HepG2 (cell line): ENCODE measurements at regions not wholly inside any gene's neighbourhood (a gene's known extent, or its start where the extent isn't known, plus 50 kb on each side); places are given as distances from the start of the nearest gene placed in this dataset.
"Not testable (repeated sequence)": the region's sequence is repeated elsewhere in the genome, so short reads cannot be mapped to it uniquely, and the experiment has no call there.

Experiments
- ATAC-seq: fragments of 200-7000 bp; cut with Tn5 transposase; 3 replicates; pipeline ENCODE4 v1.9.1; 2020; ENCODE audit warnings: mild to moderate bottlenecking, moderate library complexity
- BruUV-seq: library from RNA; stranded (reverse); fragments of 400-500 nt; replicated peaks from 2 replicates; lab custom pipeline; 2021; lab: Mats Ljungman, UMichigan
- CTCF ChIA-PET: fragments of 300-600 bp; formaldehyde crosslinking; extraction: SDS; loops from one replicate; lab custom pipeline; 2021; ENCODE audit warnings: low total read pairs, inconsistent platforms, low intra/inter-chr PET ratio; lab: Yijun Ruan, JAX
- POLR2A ChIA-PET: fragments of 350-600 bp; sonication (Branson Sonifier 250); formaldehyde crosslinking; loops from one replicate; lab custom pipeline; 2020; ENCODE audit warnings: antibody characterized with exemption, inconsistent platforms; lab: Yijun Ruan, JAX
- DNase-seq: peaks from one replicate; pipeline ENCODE4 v3.0.0-alpha.2; 2015; ENCODE audit warnings: low spot score
- FAIRE-seq: peaks from 3 replicates; lab custom pipeline; 2011; peaks lifted over from hg19 to GRCh38; lab: Jason Lieb, UNC
- H2AFZ ChIP-seq: one replicate; pipeline ENCODE4 v1.6.1; 2011; ENCODE audit warnings: low read length, inconsistent platforms
- H3K27ac ChIP-seq: fragments of 300-600 bp; 3 replicates; pipeline ENCODE4 v1.8.0; 2011; ENCODE audit warnings: mixed run types, mild to moderate bottlenecking, mixed read lengths, low read length, inconsistent platforms; ENCODE audit not compliant: insufficient read depth; ENCODE audit errors: extremely low read length
- H3K27me3 ChIP-seq, 2 experiments: fragments of 200-600 bp in 1 of 2; 2 replicates in 1 of 2; 3 replicates in 1 of 2; pipeline versions ENCODE4 v1.6.0 to v1.8.0; 2011; ENCODE audit warnings: low read length in 2 of 2, mild to moderate bottlenecking in 2 of 2, moderate library complexity in 2 of 2, inconsistent platforms in 1 of 2; ENCODE audit not compliant: insufficient read depth in 2 of 2, control insufficient read depth in 1 of 2
- H3K36me3 ChIP-seq, 2 experiments: fragments of 200-600 bp in 1 of 2; replicated peaks in 1 of 2; 2 replicates in 1 of 2; 3 replicates in 1 of 2; pipeline versions ENCODE4 v1.5.1 to v1.8.0; 2011; ENCODE audit warnings: low read length in 2 of 2, inconsistent platforms in 1 of 2; ENCODE audit not compliant: insufficient read depth in 2 of 2, control insufficient read depth in 1 of 2
- H3K4me1 ChIP-seq: 2 replicates; pipeline ENCODE4 v1.5.1; 2012; ENCODE audit warnings: low read length, inconsistent platforms; ENCODE audit not compliant: insufficient read depth
- H3K4me2 ChIP-seq: 2 replicates; pipeline ENCODE4 v1.6.0; 2011; ENCODE audit warnings: low read depth, low read length, inconsistent platforms
- H3K4me3 ChIP-seq, 3 experiments: fragments of 200-600 bp in 1 of 3; sonication (generic), shearing (Covaris generic) in 1 of 3; replicated peaks in 1 of 3; 2 replicates each; pipeline ENCODE4 v1.5.1; 2011 to 2016; ENCODE audit warnings: low read length in 3 of 3, inconsistent platforms in 2 of 3, low read depth in 2 of 3, mild to moderate bottlenecking in 2 of 3, control low read depth in 1 of 3, mixed read lengths in 1 of 3; ENCODE audit not compliant: insufficient read depth in 1 of 3
- H3K79me2 ChIP-seq: one replicate; pipeline ENCODE4 v1.6.1; 2011; ENCODE audit warnings: low read length, inconsistent platforms; ENCODE audit not compliant: insufficient read depth
- H3K9ac ChIP-seq: 2 replicates; pipeline ENCODE4 v1.6.0; 2011; ENCODE audit warnings: mild to moderate bottlenecking, low read depth, low read length, inconsistent platforms; ENCODE audit not compliant: insufficient read depth
- H3K9me3 ChIP-seq: 2 replicates; pipeline ENCODE4 v1.5.1; 2012; ENCODE audit warnings: mild to moderate bottlenecking, low read length
- H4K20me1 ChIP-seq: 2 replicates; pipeline ENCODE4 v1.6.0; 2011; ENCODE audit warnings: inconsistent platforms, mild to moderate bottlenecking, low read length, moderate library complexity; ENCODE audit not compliant: insufficient read depth
- MNT ChIP-seq: fragments of 450-650 bp; IDR thresholded peaks from 2 replicates; pipeline ENCODE4 v1.6.1; 2016
- NCOA2 ChIP-seq: sonication (generic); formaldehyde crosslinking; IDR thresholded peaks from 2 replicates; pipeline ENCODE4 v1.8.0; 2022; ENCODE audit warnings: inconsistent platforms
- RARA ChIP-seq: IDR thresholded peaks from 2 replicates; pipeline ENCODE4 v1.6.1; 2016; ENCODE audit warnings: missing genetic modification reagents, missing compliant biosample characterization
- TCF12 ChIP-seq, 2 experiments: fragments of 450-650 bp in 1 of 2; sonication (generic) in 1 of 2; formaldehyde crosslinking in 1 of 2; IDR thresholded peaks; 2 replicates each; pipeline versions ENCODE4 v1.6.1 to v1.8.0; 2017 to 2022; ENCODE audit warnings: antibody characterized with exemption in 1 of 2, mild to moderate bottlenecking in 1 of 2, missing genetic modification reagents in 1 of 2, moderate library complexity in 1 of 2
- TERF1 ChIP-seq: sonication (generic); formaldehyde crosslinking; IDR thresholded peaks from 2 replicates; pipeline ENCODE4 v1.8.0; 2022; ENCODE audit warnings: mild to moderate bottlenecking, missing genetic modification reagents, moderate library complexity
- WIZ ChIP-seq: sonication (generic); formaldehyde crosslinking; IDR thresholded peaks from 2 replicates; pipeline ENCODE4 v1.5.1; 2020; ENCODE audit warnings: mild to moderate bottlenecking, missing genetic modification reagents
- ZNF235 ChIP-seq: sonication (generic); formaldehyde crosslinking; IDR thresholded peaks from 2 replicates; pipeline ENCODE4 v1.8.1; 2023; ENCODE audit warnings: mild to moderate bottlenecking, missing genetic modification reagents, borderline replicate concordance
- ZNF563 ChIP-seq: sonication (generic); formaldehyde crosslinking; IDR thresholded peaks from 2 replicates; pipeline ENCODE4 v1.8.0; 2022; ENCODE audit warnings: mild to moderate bottlenecking, moderate library complexity, missing genetic modification reagents
- WGBS: methylation state at CpG from one replicate; pipeline ENCODE4 v1.1.6; 2017; ENCODE audit warnings: low lambda C conversion rate; 5-methylcytosine and 5-hydroxymethylcytosine counted together
- in situ Hi-C: cut with HindIII; loops from 2 replicates; pipeline ENCODE4 v1.10.0; 2017; ENCODE audit warnings: low pct_unique_long_range_greater_than_20kb; ENCODE audit not compliant: extremely low pct_ligation_motif_present
- intact Hi-C: fragments of 100-400 bp; cut with micrococcal nuclease; formaldehyde crosslinking; loops from one replicate; pipeline ENCODE4 v1.10.0; 2022; ENCODE audit not compliant: unreplicated experiment

DNA sequence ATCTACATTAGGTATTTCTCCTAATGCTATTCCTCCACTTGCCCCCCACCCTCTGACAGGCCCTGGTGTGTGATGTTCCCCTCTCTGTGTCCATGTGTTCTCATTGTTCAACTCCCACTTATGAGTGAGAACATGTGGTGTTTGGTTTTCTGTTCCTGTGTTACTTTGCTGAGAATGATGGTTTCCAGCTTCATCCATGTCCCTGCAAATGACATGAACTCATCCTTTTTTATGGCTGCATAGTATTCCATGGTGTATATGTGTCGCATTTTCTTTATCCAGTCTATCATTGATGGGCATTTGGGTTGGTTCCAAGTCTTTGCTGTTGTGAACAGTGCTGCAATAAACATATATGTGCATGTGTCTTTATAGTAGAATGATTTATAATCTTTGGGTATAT, 50.6 kb upstream of the GRHL3 start:
- H3K27ac ChIP-seq, intact Hi-C loops, H3K36me3 ChIP-seq, ATAC-seq, H4K20me1 ChIP-seq, DNase-seq, H2AFZ ChIP-seq, H3K9me3 ChIP-seq, H3K4me2 ChIP-seq, H3K4me1 ChIP-seq, H3K9ac ChIP-seq, CTCF ChIA-PET, H3K4me3 ChIP-seq, H3K27me3 ChIP-seq, FAIRE-seq, H3K79me2 ChIP-seq, BruUV-seq, in situ Hi-C loops: not testable (repeated sequence)
- TF ChIP-seq MNT = 0 out of 2 replicates have a peak, but pooled peaks have one; percentile 5
- POLR2A ChIA-PET = interaction anchor here (0.7 kb wide), 1 partner anchor 72 kb away, joined by 3 read pairs; no protein-coding TSS in a partner anchor
- WGBS = 0% methylated on average over 1 of the region's 1 CpG

- in situ Hi-C loops (no loop called here), intact Hi-C loops (no loop called here)
- no TSS peak for BruUV-seq
- no peaks in the 10 kb centered on the region for H3K27me3 ChIP-seq
- DNase-seq (no peak), FAIRE-seq (no peak), ATAC-seq (no peak)
- no peak overlapping the region for H3K4me2 ChIP-seq
- H2AFZ ChIP-seq = no peak overlapping the region
- H3K4me3 ChIP-seq = no peak overlapping the region
- ChIA-PET POLR2A (no interaction called here), CTCF (no interaction called here)
- H3K27ac ChIP-seq = no peak overlapping the region
- H4K20me1 ChIP-seq = no peaks in the 10 kb centered on the region
- TF ChIP-seq TERF1 (CRISPR knock-in tag) = no peak
- TF ChIP-seq ZNF235 (CRISPR knock-in tag) = no peak
- no peak for TF ChIP-seq RARA (CRISPR knock-in tag)
- no peak for TF ChIP-seq ZNF563 (CRISPR knock-in tag)
- no peak for TF ChIP-seq WIZ
- TF ChIP-seq TCF12 (IDR thresholded peaks at IDR 0.05) = no peak
- no peak for TF ChIP-seq TCF12 (CRISPR knock-in tag; IDR thresholded peaks at IDR 0.05)
- no peak for TF ChIP-seq NCOA2 (CRISPR knock-in tag)
- TF ChIP-seq, all 625 proteins: peak for 0
- no peaks in the 10 kb centered on the region for H3K9me3 ChIP-seq
- H3K4me1 ChIP-seq = peaks cover 11% of the 10 kb centered on the region
- H3K36me3 ChIP-seq = no peaks in the 10 kb centered on the region
- 26% methylated on average over 3 of the region's 3 CpGs for WGBS
- no peaks in the 10 kb centered on the region for H3K79me2 ChIP-seq
- no peak overlapping the region for H3K9ac ChIP-seq
These were observed 52.2 kb upstream of the GRHL3 start for GRCh38 chr1:24266998-24267397.
